ENCODE measurements at regions not wholly inside any gene's neighbourhood (a gene's known extent, or its start where the extent isn't known, plus 50 kb on each side); places are given as distances from the start of the nearest gene placed in this dataset.

- no peak for TF ChIP-seq CTCF (IDR thresholded peaks at IDR 0.05 in 4 of 5, conservative IDR thresholded peaks at IDR 0.05 in 1 of 5)
- TF ChIP-seq POLR2A (IDR thresholded peaks at IDR 0.05): no peak
Measured at GRCh38 chr13:38618336-38618735, 68.5 kb upstream of the FREM2 start.
